ENCODE measurements at regions not wholly inside any gene's neighbourhood (a gene's known extent, or its start where the extent isn't known, plus 50 kb on each side); places are given as distances from the start of the nearest gene placed in this dataset.

DNA sequence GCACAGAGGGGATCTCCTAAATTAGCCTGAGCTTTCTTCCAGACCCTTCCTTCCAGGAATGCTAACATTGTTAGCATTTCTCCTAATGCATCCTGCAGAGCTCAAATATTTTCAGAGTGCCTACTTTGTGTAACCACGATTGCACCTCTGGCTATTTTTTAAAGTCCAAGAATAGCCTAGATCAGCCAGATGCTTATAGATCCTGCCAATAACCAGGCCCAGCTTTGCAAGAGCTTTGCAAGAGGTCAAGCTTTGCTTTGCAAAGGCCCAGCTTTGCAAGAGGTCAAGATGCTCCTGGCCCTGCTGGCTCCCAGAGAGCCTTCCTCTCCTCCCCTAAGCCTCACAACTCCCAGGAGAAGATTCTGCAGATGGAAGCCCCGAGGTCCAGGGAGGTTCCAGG lies 491.9 kb downstream of the MN1 start:
- no peak overlapping the region for H3K9ac ChIP-seq (ENCODE audit: control insufficient read depth, extremely low read depth, insufficient read depth, low read length)
- dilution Hi-C loops (cut with MboI; ENCODE audit: extremely low pct_ligation_motif_present, low sequenced_read_pairs) = no loop called here
- H3K9me3 ChIP-seq (ENCODE audit: control insufficient read depth, low read depth, low read length) = no peaks in the 10 kb centered on the region
- peaks cover 3% of the 10 kb centered on the region for H3K27me3 ChIP-seq (ENCODE audit: control insufficient read depth, extremely low read depth, insufficient read depth, low read length)
- H3K4me1 ChIP-seq (ENCODE audit: control insufficient read depth, extremely low read depth, insufficient read depth, low read length) = no peaks in the 10 kb centered on the region
- no peaks in the 10 kb centered on the region for H3K79me2 ChIP-seq (ENCODE audit: control insufficient read depth, insufficient read depth, low read length)
- DNase-seq (ENCODE audit: low read depth, low spot score) (no peak), FAIRE-seq (no peak)
- H2AFZ ChIP-seq (ENCODE audit: control insufficient read depth, low read length) = no peak overlapping the region
- H3K4me2 ChIP-seq (ENCODE audit: control insufficient read depth, extremely low read depth, insufficient read depth, low read depth, low read length) = no peak overlapping the region
- TF ChIP-seq, protein P1, sequence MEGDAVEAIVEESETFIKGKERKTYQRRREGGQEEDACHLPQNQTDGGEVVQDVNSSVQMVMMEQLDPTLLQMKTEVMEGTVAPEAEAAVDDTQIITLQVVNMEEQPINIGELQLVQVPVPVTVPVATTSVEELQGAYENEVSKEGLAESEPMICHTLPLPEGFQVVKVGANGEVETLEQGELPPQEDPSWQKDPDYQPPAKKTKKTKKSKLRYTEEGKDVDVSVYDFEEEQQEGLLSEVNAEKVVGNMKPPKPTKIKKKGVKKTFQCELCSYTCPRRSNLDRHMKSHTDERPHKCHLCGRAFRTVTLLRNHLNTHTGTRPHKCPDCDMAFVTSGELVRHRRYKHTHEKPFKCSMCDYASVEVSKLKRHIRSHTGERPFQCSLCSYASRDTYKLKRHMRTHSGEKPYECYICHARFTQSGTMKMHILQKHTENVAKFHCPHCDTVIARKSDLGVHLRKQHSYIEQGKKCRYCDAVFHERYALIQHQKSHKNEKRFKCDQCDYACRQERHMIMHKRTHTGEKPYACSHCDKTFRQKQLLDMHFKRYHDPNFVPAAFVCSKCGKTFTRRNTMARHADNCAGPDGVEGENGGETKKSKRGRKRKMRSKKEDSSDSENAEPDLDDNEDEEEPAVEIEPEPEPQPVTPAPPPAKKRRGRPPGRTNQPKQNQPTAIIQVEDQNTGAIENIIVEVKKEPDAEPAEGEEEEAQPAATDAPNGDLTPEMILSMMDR (optimal IDR thresholded peaks at IDR 0.05 in 1 of 3, IDR thresholded peaks at IDR 0.05 in 1 of 3, conservative IDR thresholded peaks at IDR 0.05 in 1 of 3; ENCODE audit: extremely low read depth in 1 of 3, insufficient read depth in 2 of 3, low read length in 3 of 3) = no peak
- TF ChIP-seq EZH2 (IDR thresholded peaks at IDR 0.05; ENCODE audit: low read length) = no peak
- no peaks in the 10 kb centered on the region for H3K36me3 ChIP-seq (ENCODE audit: control insufficient read depth in 2 of 2, extremely low read depth in 1 of 2, insufficient read depth in 2 of 2, low read length in 2 of 2)
- H4K20me1 ChIP-seq (ENCODE audit: control insufficient read depth, extremely low read depth, insufficient read depth, low read length) = no peaks in the 10 kb centered on the region
- no peak overlapping the region for H3K4me3 ChIP-seq (ENCODE audit: control insufficient read depth in 2 of 3, extremely low read depth in 1 of 3, insufficient read depth in 2 of 3, low read depth in 1 of 3, low read length in 3 of 3)
- no peak overlapping the region for H3K27ac ChIP-seq (ENCODE audit: control insufficient read depth, insufficient read depth, low read length)
- H3K9me1 ChIP-seq (ENCODE audit: control insufficient read depth, extremely low read depth, insufficient read depth, low read length) = no peaks in the 10 kb centered on the region

DNA sequence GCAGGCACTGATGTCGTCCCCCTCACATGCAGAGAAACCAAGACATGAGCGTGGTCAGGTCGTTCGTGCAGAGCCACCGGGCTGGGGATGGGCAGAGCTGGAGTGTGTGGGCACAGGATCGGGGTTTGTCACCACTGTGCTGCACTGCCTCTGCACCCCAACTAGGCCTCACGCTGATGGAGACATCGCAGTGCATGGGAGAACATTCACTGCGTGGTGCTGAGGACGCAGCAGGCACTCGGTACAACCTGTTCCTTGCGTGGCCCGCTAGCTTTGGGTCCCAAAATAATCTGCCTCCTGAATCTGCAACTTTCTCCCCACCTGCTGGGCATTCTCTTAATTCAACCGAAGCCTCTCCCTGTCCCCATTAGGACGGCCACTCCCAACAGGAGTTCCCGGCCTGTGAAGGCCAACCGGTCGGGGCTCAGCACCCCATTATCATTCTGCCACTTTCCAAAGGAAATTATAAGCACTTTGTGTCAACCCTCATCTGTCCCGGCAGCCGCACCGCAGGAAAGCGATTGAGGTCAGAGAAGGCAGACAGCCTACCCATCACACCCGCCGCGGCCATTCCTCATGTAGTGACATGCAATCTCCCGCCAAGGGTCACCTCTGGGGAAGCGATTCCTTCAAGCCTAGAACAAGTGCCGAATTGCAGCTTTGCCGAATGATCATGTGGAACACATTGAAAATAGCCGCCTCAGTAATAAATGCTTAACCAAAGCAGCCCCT lies 490.4 kb downstream of the MN1 start:
- no peak overlapping the region for H2AFZ ChIP-seq (ENCODE audit: control insufficient read depth, low read length)
- no peaks in the 10 kb centered on the region for H3K9me1 ChIP-seq (ENCODE audit: control insufficient read depth, extremely low read depth, insufficient read depth, low read length)
- FAIRE-seq (no peak), DNase-seq (ENCODE audit: low read depth, low spot score) (no peak)
- no peaks in the 10 kb centered on the region for H4K20me1 ChIP-seq (ENCODE audit: control insufficient read depth, extremely low read depth, insufficient read depth, low read length)
- H3K4me1 ChIP-seq (ENCODE audit: control insufficient read depth, extremely low read depth, insufficient read depth, low read length) = no peaks in the 10 kb centered on the region
- H3K27ac ChIP-seq (ENCODE audit: control insufficient read depth, insufficient read depth, low read length) = no peak overlapping the region
- TF ChIP-seq, protein P1 (optimal IDR thresholded peaks at IDR 0.05 in 1 of 3, IDR thresholded peaks at IDR 0.05 in 1 of 3, conservative IDR thresholded peaks at IDR 0.05 in 1 of 3; ENCODE audit: extremely low read depth in 1 of 3, insufficient read depth in 2 of 3, low read length in 3 of 3) = no peak
- TF ChIP-seq EZH2 (IDR thresholded peaks at IDR 0.05; ENCODE audit: low read length) = no peak
- H3K9ac ChIP-seq (ENCODE audit: control insufficient read depth, extremely low read depth, insufficient read depth, low read length) = no peak overlapping the region
- H3K4me3 ChIP-seq (ENCODE audit: control insufficient read depth in 2 of 3, extremely low read depth in 1 of 3, insufficient read depth in 2 of 3, low read depth in 1 of 3, low read length in 3 of 3) = no peak overlapping the region
- dilution Hi-C loops (cut with MboI; ENCODE audit: extremely low pct_ligation_motif_present, low sequenced_read_pairs) = no loop called here
- peaks cover 9% of the 10 kb centered on the region for H3K27me3 ChIP-seq (ENCODE audit: control insufficient read depth, extremely low read depth, insufficient read depth, low read length)
- no peaks in the 10 kb centered on the region for H3K79me2 ChIP-seq (ENCODE audit: control insufficient read depth, insufficient read depth, low read length)
- H3K9me3 ChIP-seq (ENCODE audit: control insufficient read depth, low read depth, low read length) = no peaks in the 10 kb centered on the region
- no peaks in the 10 kb centered on the region for H3K36me3 ChIP-seq (ENCODE audit: control insufficient read depth in 2 of 2, extremely low read depth in 1 of 2, insufficient read depth in 2 of 2, low read length in 2 of 2)
- H3K4me2 ChIP-seq (ENCODE audit: control insufficient read depth, extremely low read depth, insufficient read depth, low read depth, low read length) = no peak overlapping the region

Data from keratinocyte (primary cell).